ENCODE measurements at regions not wholly inside any gene's neighbourhood (a gene's known extent, or its start where the extent isn't known, plus 50 kb on each side); places are given as distances from the start of the nearest gene placed in this dataset.

GRCh38 chr2:8281950-8282857 lies 399.7 kb upstream of the ID2 start:
- no peak for TF ChIP-seq CTCF (conservative IDR thresholded peaks at IDR 0.05)
- H3K27ac Mint-ChIP-seq: no peak overlapping the region; a peak in 1 of 7 replicates
- no CpG with 5 or more reads among the region's 25 CpGs for WGBS (ENCODE audit: extremely low coverage, insufficient read length, low lambda C conversion rate)
- H3T11ph ChIP-seq (ENCODE audit: low read length): no peak overlapping the region
- no peak overlapping the region for H3K27ac ChIP-seq (ENCODE audit: insufficient read length, low read depth, low read length)
- H4K5ac ChIP-seq (ENCODE audit: insufficient read length, low read depth, low read length): no peak overlapping the region
- H3K9me3 ChIP-seq (ENCODE audit: control insufficient read depth, low read depth, low read length): no peaks in the 10 kb centered on the region
- no peak overlapping the region for H2BK5ac ChIP-seq (ENCODE audit: insufficient read length, low read length)
- H3K18ac ChIP-seq (ENCODE audit: insufficient read length, low read depth, low read length): no peak overlapping the region
- H4K8ac ChIP-seq (replicated peaks; ENCODE audit: insufficient read length, low read depth, low read length): no peak overlapping the region
- H3K4me3 Mint-ChIP-seq: no peak overlapping the region
- no peak overlapping the region for H4K91ac ChIP-seq (ENCODE audit: insufficient read length, low read depth, low read length)
- H3K4me1 Mint-ChIP-seq: peaks cover 11 to 23% of the 10 kb centered on the region in 2 experiments
- H3K56ac ChIP-seq (ENCODE audit: insufficient read length, low read depth, low read length): no peak overlapping the region
- H2AFZ ChIP-seq (ENCODE audit: low read length): no peak overlapping the region
- H2AK5ac ChIP-seq (ENCODE audit: insufficient read length, low read length): no peak overlapping the region
- no peak overlapping the region for H3K9ac ChIP-seq (ENCODE audit: extremely low read depth, insufficient read length, low read length)
- no peaks in the 10 kb centered on the region for H3K23me2 ChIP-seq (ENCODE audit: insufficient read length, low read depth, low read length, poor library complexity, severe bottlenecking)
- H2BK120ac ChIP-seq (ENCODE audit: low read depth, low read length, poor library complexity, severe bottlenecking): no peak overlapping the region
- no peak overlapping the region for H2BK20ac ChIP-seq (ENCODE audit: low read depth, low read length, poor library complexity, severe bottlenecking)
- H3K27me3 Mint-ChIP-seq (ENCODE audit: low read depth): no peaks in the 10 kb centered on the region
- no peaks in the 10 kb centered on the region for H3K79me2 ChIP-seq (ENCODE audit: insufficient read depth, low read length)
- H3K36me3 Mint-ChIP-seq (ENCODE audit: insufficient read depth in 1 of 3, low read depth in 3 of 3): no peaks in the 10 kb centered on the region; a peak in 1 of 7 replicates
- no peaks in the 10 kb centered on the region for H4K20me1 ChIP-seq (ENCODE audit: control insufficient read depth, insufficient read depth, insufficient read length)
- H3K23ac ChIP-seq (ENCODE audit: insufficient read length, low read depth, low read length): no peak overlapping the region
- no peak overlapping the region for H2BK15ac ChIP-seq (ENCODE audit: low read depth, low read length)
- H2BK12ac ChIP-seq (ENCODE audit: insufficient read length, low read depth, low read length): no peak overlapping the region
- no peaks in the 10 kb centered on the region for H3K79me1 ChIP-seq (ENCODE audit: insufficient read depth, low read depth, low read length, poor library complexity, severe bottlenecking)
- no peak overlapping the region for H3K4ac ChIP-seq (ENCODE audit: low read depth, low read length)
- DNase-seq: no peak
- H3K27me3 ChIP-seq (ENCODE audit: insufficient read depth, low read length): no peaks in the 10 kb centered on the region
- H3K4me1 ChIP-seq (ENCODE audit: insufficient read depth, low read length): no peaks in the 10 kb centered on the region
- H3K9me3 Mint-ChIP-seq: no peaks in the 10 kb centered on the region
- H3K4me2 ChIP-seq (ENCODE audit: insufficient read depth, insufficient read length, low read length): no peak overlapping the region
- H3K14ac ChIP-seq (ENCODE audit: insufficient read depth, low read length): no peak overlapping the region

All from H9 (cell line).